ENCODE measurements at regions not wholly inside any gene's neighbourhood (a gene's known extent, or its start where the extent isn't known, plus 50 kb on each side); places are given as distances from the start of the nearest gene placed in this dataset.
A peak's percentile ranks its signal among the peaks of the same experiment; 100 is the strongest.

GRCh38 chr5:89123581-89123980 lies 240.6 kb upstream of the MEF2C start:
- no CpG with 5 or more reads among the region's 2 CpGs for WGBS (ENCODE audit: insufficient coverage, low lambda C conversion rate)
- Histone ChIP-seq H3K36me3 (ENCODE audit: control insufficient read depth, insufficient read depth, low read length) (no peaks in the 10 kb centered on the region), H3K9me3 (ENCODE audit: control insufficient read depth, low read depth, low read length) (no peaks in the 10 kb centered on the region), H3K27me3 (ENCODE audit: control insufficient read depth, insufficient read depth, low read length) (no peaks in the 10 kb centered on the region), H3K4me1 (ENCODE audit: control insufficient read depth, insufficient read depth, low read length) (peaks cover 12% of the 10 kb centered on the region), H3K4me3 (ENCODE audit: low read length) (no peak overlapping the region), H3K27ac (ENCODE audit: low read length) (no peak overlapping the region)
- DNase-seq, result peak; percentile 51 to 70

- no peaks in the 10 kb centered on the region for H3K27me3 ChIP-seq (ENCODE audit: control insufficient read depth, insufficient read depth, low read length)
- peaks cover 13% of the 10 kb centered on the region for H3K4me1 ChIP-seq (ENCODE audit: control insufficient read depth, insufficient read depth, low read length)
- WGBS (ENCODE audit: insufficient coverage, low lambda C conversion rate), result 80% methylated on average over 1 of the region's 3 CpGs
- peak; percentile 80 to 81 for DNase-seq
- no peak overlapping the region for H3K4me3 ChIP-seq (ENCODE audit: low read length)
- no peaks in the 10 kb centered on the region for H3K9me3 ChIP-seq (ENCODE audit: control insufficient read depth, low read depth, low read length)
- no peaks in the 10 kb centered on the region for H3K36me3 ChIP-seq (ENCODE audit: control insufficient read depth, insufficient read depth, low read length)
- peak overlapping the region; percentile 10 for H3K27ac ChIP-seq (ENCODE audit: low read length)
These were observed 237.7 kb upstream of the MEF2C start for GRCh38 chr5:89120719-89121118.

GRCh38 chr5:89117124-89117644 lies 234.2 kb upstream of the MEF2C start:
- no peak overlapping the region for H3K4me3 ChIP-seq (ENCODE audit: low read length)
- DNase-seq, result peak; percentile 79 to 90
- H3K9me3 ChIP-seq (ENCODE audit: control insufficient read depth, low read depth, low read length), result no peaks in the 10 kb centered on the region
- peaks cover 5% of the 10 kb centered on the region for H3K4me1 ChIP-seq (ENCODE audit: control insufficient read depth, insufficient read depth, low read length)
- no peaks in the 10 kb centered on the region for H3K27me3 ChIP-seq (ENCODE audit: control insufficient read depth, insufficient read depth, low read length)
- H3K36me3 ChIP-seq (ENCODE audit: control insufficient read depth, insufficient read depth, low read length), result no peaks in the 10 kb centered on the region
- H3K27ac ChIP-seq (ENCODE audit: low read length), result peak overlapping the region; percentile 71
- WGBS (ENCODE audit: insufficient coverage, low lambda C conversion rate), result 40% methylated on average over 1 of the region's 1 CpG

- no peaks in the 10 kb centered on the region for H3K9me3 ChIP-seq (ENCODE audit: control insufficient read depth, low read depth, low read length)
- no peak overlapping the region for H3K27ac ChIP-seq (ENCODE audit: low read length)
- no peaks in the 10 kb centered on the region for H3K4me1 ChIP-seq (ENCODE audit: control insufficient read depth, insufficient read depth, low read length)
- 100% methylated on average over 1 of the region's 4 CpGs for WGBS (ENCODE audit: insufficient coverage, low lambda C conversion rate)
- H3K36me3 ChIP-seq (ENCODE audit: control insufficient read depth, insufficient read depth, low read length), result no peaks in the 10 kb centered on the region
- no peak for DNase-seq
- H3K4me3 ChIP-seq (ENCODE audit: low read length), result no peak overlapping the region
- no peaks in the 10 kb centered on the region for H3K27me3 ChIP-seq (ENCODE audit: control insufficient read depth, insufficient read depth, low read length)
These were observed 228.1 kb upstream of the MEF2C start for GRCh38 chr5:89110916-89111646.

- DNase-seq, result no peak
- Histone ChIP-seq H3K27me3 (ENCODE audit: control insufficient read depth, insufficient read depth, low read length) (no peaks in the 10 kb centered on the region), H3K4me1 (ENCODE audit: control insufficient read depth, insufficient read depth, low read length) (no peaks in the 10 kb centered on the region), H3K4me3 (ENCODE audit: low read length) (no peak overlapping the region), H3K27ac (ENCODE audit: low read length) (no peak overlapping the region), H3K36me3 (ENCODE audit: control insufficient read depth, insufficient read depth, low read length) (no peaks in the 10 kb centered on the region), H3K9me3 (ENCODE audit: control insufficient read depth, low read depth, low read length) (no peaks in the 10 kb centered on the region)
- no CpG with 5 or more reads among the region's 1 CpG for WGBS (ENCODE audit: insufficient coverage, low lambda C conversion rate)
These were observed 223.5 kb upstream of the MEF2C start for GRCh38 chr5:89106480-89106879.

- Histone ChIP-seq H3K36me3 (ENCODE audit: control insufficient read depth, insufficient read depth, low read length) (no peaks in the 10 kb centered on the region), H3K27me3 (ENCODE audit: control insufficient read depth, insufficient read depth, low read length) (no peaks in the 10 kb centered on the region), H3K27ac (ENCODE audit: low read length) (no peak overlapping the region), H3K9me3 (ENCODE audit: control insufficient read depth, low read depth, low read length) (no peaks in the 10 kb centered on the region), H3K4me1 (ENCODE audit: control insufficient read depth, insufficient read depth, low read length) (no peaks in the 10 kb centered on the region), H3K4me3 (ENCODE audit: low read length) (no peak overlapping the region)
- DNase-seq, result no peak
- WGBS (ENCODE audit: insufficient coverage, low lambda C conversion rate), result no CpG with 5 or more reads among the region's 2 CpGs
These were observed 222.9 kb upstream of the MEF2C start for GRCh38 chr5:89105836-89106235.

GRCh38 chr5:89105171-89105695 lies 222.2 kb upstream of the MEF2C start:
- H3K27me3 ChIP-seq (ENCODE audit: control insufficient read depth, insufficient read depth, low read length), result no peaks in the 10 kb centered on the region
- H3K9me3 ChIP-seq (ENCODE audit: control insufficient read depth, low read depth, low read length), result no peaks in the 10 kb centered on the region
- no peaks in the 10 kb centered on the region for H3K4me1 ChIP-seq (ENCODE audit: control insufficient read depth, insufficient read depth, low read length)
- H3K27ac ChIP-seq (ENCODE audit: low read length), result no peak overlapping the region
- no peak for DNase-seq
- H3K4me3 ChIP-seq (ENCODE audit: low read length), result no peak overlapping the region
- H3K36me3 ChIP-seq (ENCODE audit: control insufficient read depth, insufficient read depth, low read length), result no peaks in the 10 kb centered on the region
- no CpG with 5 or more reads among the region's 1 CpG for WGBS (ENCODE audit: insufficient coverage, low lambda C conversion rate)

GRCh38 chr5:89098199-89098756 lies 215.3 kb upstream of the MEF2C start:
- Histone ChIP-seq H3K4me3 (ENCODE audit: low read length) (no peak overlapping the region), H3K27me3 (ENCODE audit: control insufficient read depth, insufficient read depth, low read length) (no peaks in the 10 kb centered on the region), H3K36me3 (ENCODE audit: control insufficient read depth, insufficient read depth, low read length) (no peaks in the 10 kb centered on the region), H3K9me3 (ENCODE audit: control insufficient read depth, low read depth, low read length) (no peaks in the 10 kb centered on the region), H3K27ac (ENCODE audit: low read length) (no peak overlapping the region), H3K4me1 (ENCODE audit: control insufficient read depth, insufficient read depth, low read length) (no peaks in the 10 kb centered on the region)
- no peak for DNase-seq

- H3K36me3 ChIP-seq (ENCODE audit: control insufficient read depth, insufficient read depth, low read length), result no peaks in the 10 kb centered on the region
- no peak overlapping the region for H3K4me3 ChIP-seq (ENCODE audit: low read length)
- H3K4me1 ChIP-seq (ENCODE audit: control insufficient read depth, insufficient read depth, low read length), result no peaks in the 10 kb centered on the region
- no peaks in the 10 kb centered on the region for H3K9me3 ChIP-seq (ENCODE audit: control insufficient read depth, low read depth, low read length)
- DNase-seq, result no peak
- H3K27me3 ChIP-seq (ENCODE audit: control insufficient read depth, insufficient read depth, low read length), result no peaks in the 10 kb centered on the region
- no peak overlapping the region for H3K27ac ChIP-seq (ENCODE audit: low read length)
- WGBS (ENCODE audit: insufficient coverage, low lambda C conversion rate), result no CpG with 5 or more reads among the region's 3 CpGs
These were observed 214.1 kb upstream of the MEF2C start for GRCh38 chr5:89097103-89097502.

- H3K9me3 ChIP-seq (ENCODE audit: control insufficient read depth, low read depth, low read length), result no peaks in the 10 kb centered on the region
- no CpG with 5 or more reads among the region's 2 CpGs for WGBS (ENCODE audit: insufficient coverage, low lambda C conversion rate)
- H3K36me3 ChIP-seq (ENCODE audit: control insufficient read depth, insufficient read depth, low read length), result no peaks in the 10 kb centered on the region
- DNase-seq, result no peak
- no peak overlapping the region for H3K4me3 ChIP-seq (ENCODE audit: low read length)
- H3K4me1 ChIP-seq (ENCODE audit: control insufficient read depth, insufficient read depth, low read length), result no peaks in the 10 kb centered on the region
- no peak overlapping the region for H3K27ac ChIP-seq (ENCODE audit: low read length)
- no peaks in the 10 kb centered on the region for H3K27me3 ChIP-seq (ENCODE audit: control insufficient read depth, insufficient read depth, low read length)
These were observed 212.4 kb upstream of the MEF2C start for GRCh38 chr5:89095341-89095740.

Data from large intestine (tissue), 3 donors.